Superior temporal gyrus (tissue), 1 donor: ENCODE measurements at regions not wholly inside any gene's neighbourhood (a gene's known extent, or its start where the extent isn't known, plus 50 kb on each side); places are given as distances from the start of the nearest gene placed in this dataset.
A peak's percentile ranks its signal among the peaks of the same experiment; 100 is the strongest.
"Not testable (repeated sequence)": the region's sequence is repeated elsewhere in the genome, so short reads cannot be mapped to it uniquely, and the experiment has no call there.

Experiments
- DNase-seq: peaks from one replicate; pipeline ENCODE4 v3.0.0-alpha.2; 2016; ENCODE audit errors: extremely low spot score

- DNase-seq, result no peak
Observed at GRCh38 chr6:141097471-141097870, 1035.3 kb upstream of the GJE1 start.

GRCh38 chr6:141095308-141095707, 1037.4 kb upstream of the GJE1 start:
- no peak for DNase-seq

- DNase-seq, result no peak
Observed at GRCh38 chr6:141088171-141088570, 1044.6 kb upstream of the GJE1 start.

- no peak for DNase-seq
Observed at GRCh38 chr6:141077355-141078333, 1055.1 kb upstream of the GJE1 start.

- no peak for DNase-seq
Observed at GRCh38 chr6:141057761-141058160, 1075.0 kb upstream of the GJE1 start.

- DNase-seq, result no peak
Observed at GRCh38 chr6:141056945-141057625, 1075.6 kb upstream of the GJE1 start.

GRCh38 chr6:141050471-141050870, 1082.3 kb upstream of the GJE1 start:
- DNase-seq, result no peak

GRCh38 chr6:141048451-141048850, 1084.3 kb upstream of the GJE1 start:
- DNase-seq, result no peak

- DNase-seq, result not testable (repeated sequence)
Observed at GRCh38 chr6:141046496-141046895, 1086.2 kb upstream of the GJE1 start.

GRCh38 chr6:141041596-141042087, 1091.1 kb upstream of the GJE1 start:
- no peak for DNase-seq

- peak; percentile 13 for DNase-seq
Observed at GRCh38 chr6:141035312-141036200, 1097.2 kb upstream of the GJE1 start.

- DNase-seq, result no peak
Observed at GRCh38 chr6:141033101-141033500, 1099.6 kb upstream of the GJE1 start.

- DNase-seq, result no peak
Observed at GRCh38 chr6:141029908-141030307, 1102.8 kb upstream of the GJE1 start.

- no peak for DNase-seq
Observed at GRCh38 chr6:141028791-141029280, 1103.9 kb upstream of the GJE1 start.

- no peak for DNase-seq
Observed at GRCh38 chr6:141026504-141026903, 1106.2 kb upstream of the GJE1 start.

- DNase-seq, result no peak
Observed at GRCh38 chr6:141024526-141024925, 1108.2 kb upstream of the GJE1 start.

GRCh38 chr6:141017941-141018340, 1114.8 kb upstream of the GJE1 start:
- no peak for DNase-seq

- DNase-seq, result no peak
Observed at GRCh38 chr6:141000917-141001316, 1131.8 kb upstream of the GJE1 start.

GRCh38 chr6:140993515-140993914, 1139.2 kb upstream of the GJE1 start:
- DNase-seq, result no peak

- DNase-seq, result no peak
Observed at GRCh38 chr6:140992678-140993077, 1140.0 kb upstream of the GJE1 start.

- no peak for DNase-seq
Observed at GRCh38 chr6:140988780-140989179, 1143.9 kb upstream of the GJE1 start.
